Activated CD8-positive, alpha-beta memory T cell treated with anti-CD3 and anti-CD28 coated beads for 4 hours (primary cell): ENCODE measurements at regions not wholly inside any gene's neighbourhood (a gene's known extent, or its start where the extent isn't known, plus 50 kb on each side); places are given as distances from the start of the nearest gene placed in this dataset.

Experiments
- DNase-seq, 2 donors: peaks; one replicate each; pipeline ENCODE4 v3.0.0-alpha.2; 2020; ENCODE audit warnings: low read depth in 2 of 2

GRCh38 chr19:28509079-28509895 lies 703.7 kb downstream of the UQCRFS1 start:
- DNase-seq, result no peak

- DNase-seq, result no peak
These were observed 704.3 kb downstream of the UQCRFS1 start for GRCh38 chr19:28508666-28509065.

- DNase-seq, result no peak
These were observed 707.0 kb downstream of the UQCRFS1 start for GRCh38 chr19:28505933-28506332.

GRCh38 chr19:28505134-28505533 lies 707.8 kb downstream of the UQCRFS1 start:
- DNase-seq, result no peak

- DNase-seq, result no peak
These were observed 708.2 kb downstream of the UQCRFS1 start for GRCh38 chr19:28504727-28505126.

GRCh38 chr19:28504139-28504538 lies 708.8 kb downstream of the UQCRFS1 start:
- no peak for DNase-seq

- no peak for DNase-seq
These were observed 709.8 kb downstream of the UQCRFS1 start for GRCh38 chr19:28502879-28503734.

- no peak for DNase-seq
These were observed 711.0 kb downstream of the UQCRFS1 start for GRCh38 chr19:28501976-28502375.

- no peak for DNase-seq
These were observed 711.8 kb downstream of the UQCRFS1 start for GRCh38 chr19:28500982-28501630.

GRCh38 chr19:28500296-28500695 lies 712.7 kb downstream of the UQCRFS1 start:
- DNase-seq, result no peak

- no peak for DNase-seq
These were observed 714.5 kb downstream of the UQCRFS1 start for GRCh38 chr19:28498404-28498976.

GRCh38 chr19:28497887-28498286 lies 715.1 kb downstream of the UQCRFS1 start:
- no peak for DNase-seq

- DNase-seq, result no peak
These were observed 715.8 kb downstream of the UQCRFS1 start for GRCh38 chr19:28497137-28497536.

- DNase-seq, result no peak
These were observed 717.9 kb downstream of the UQCRFS1 start for GRCh38 chr19:28495046-28495445.

GRCh38 chr19:28494461-28494860 lies 718.5 kb downstream of the UQCRFS1 start:
- DNase-seq, result no peak

GRCh38 chr19:28493884-28494283 lies 719.1 kb downstream of the UQCRFS1 start:
- DNase-seq, result no peak

GRCh38 chr19:28492621-28493020 lies 720.3 kb downstream of the UQCRFS1 start:
- DNase-seq, result no peak

- DNase-seq, result no peak
These were observed 720.8 kb downstream of the UQCRFS1 start for GRCh38 chr19:28492201-28492600.

GRCh38 chr19:28489776-28490175 lies 723.2 kb downstream of the UQCRFS1 start:
- DNase-seq, result no peak

- no peak for DNase-seq
These were observed 723.8 kb downstream of the UQCRFS1 start for GRCh38 chr19:28489126-28489660.

- no peak for DNase-seq
These were observed 725.0 kb downstream of the UQCRFS1 start for GRCh38 chr19:28487999-28488398.

GRCh38 chr19:28486926-28487325 lies 726.0 kb downstream of the UQCRFS1 start:
- no peak for DNase-seq
